ENCODE measurements at regions not wholly inside any gene's neighbourhood (a gene's known extent, or its start where the extent isn't known, plus 50 kb on each side); places are given as distances from the start of the nearest gene placed in this dataset.

DNA sequence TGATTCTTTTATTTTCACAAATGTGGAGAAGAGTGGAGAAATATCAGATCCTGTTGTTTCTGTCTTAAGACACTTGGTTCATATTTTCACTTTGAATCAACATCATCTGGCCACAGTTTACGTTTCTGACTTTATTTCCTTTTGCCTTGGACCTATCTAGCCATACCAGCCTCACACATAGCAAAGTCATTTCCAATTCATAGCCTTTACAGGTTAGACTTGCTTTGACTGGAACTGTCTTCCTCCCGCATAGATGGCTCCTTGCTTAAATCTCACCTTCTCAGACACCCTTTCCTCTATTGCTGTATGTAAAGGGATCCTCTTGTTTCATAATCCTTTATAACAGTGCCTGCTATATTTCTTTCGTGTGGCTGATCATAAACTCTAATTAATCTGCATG, 297.8 kb downstream of the SH3GL2 start:
- no peak overlapping the region for H2AK5ac ChIP-seq (ENCODE audit: insufficient read length, low read length)
- no peak overlapping the region for H3K18ac ChIP-seq (ENCODE audit: insufficient read length, low read depth, low read length)
- DNase-seq, result no peak
- TF ChIP-seq, protein P1, sequence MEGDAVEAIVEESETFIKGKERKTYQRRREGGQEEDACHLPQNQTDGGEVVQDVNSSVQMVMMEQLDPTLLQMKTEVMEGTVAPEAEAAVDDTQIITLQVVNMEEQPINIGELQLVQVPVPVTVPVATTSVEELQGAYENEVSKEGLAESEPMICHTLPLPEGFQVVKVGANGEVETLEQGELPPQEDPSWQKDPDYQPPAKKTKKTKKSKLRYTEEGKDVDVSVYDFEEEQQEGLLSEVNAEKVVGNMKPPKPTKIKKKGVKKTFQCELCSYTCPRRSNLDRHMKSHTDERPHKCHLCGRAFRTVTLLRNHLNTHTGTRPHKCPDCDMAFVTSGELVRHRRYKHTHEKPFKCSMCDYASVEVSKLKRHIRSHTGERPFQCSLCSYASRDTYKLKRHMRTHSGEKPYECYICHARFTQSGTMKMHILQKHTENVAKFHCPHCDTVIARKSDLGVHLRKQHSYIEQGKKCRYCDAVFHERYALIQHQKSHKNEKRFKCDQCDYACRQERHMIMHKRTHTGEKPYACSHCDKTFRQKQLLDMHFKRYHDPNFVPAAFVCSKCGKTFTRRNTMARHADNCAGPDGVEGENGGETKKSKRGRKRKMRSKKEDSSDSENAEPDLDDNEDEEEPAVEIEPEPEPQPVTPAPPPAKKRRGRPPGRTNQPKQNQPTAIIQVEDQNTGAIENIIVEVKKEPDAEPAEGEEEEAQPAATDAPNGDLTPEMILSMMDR (conservative IDR thresholded peaks at IDR 0.05), result no peak
- H3K27ac ChIP-seq (ENCODE audit: insufficient read length, low read depth, low read length), result no peak overlapping the region
- no peak overlapping the region for H3K56ac ChIP-seq (ENCODE audit: insufficient read length, low read depth, low read length)
- H2BK12ac ChIP-seq (ENCODE audit: insufficient read length, low read depth, low read length), result no peak overlapping the region
- H3K27me3 ChIP-seq (ENCODE audit: insufficient read depth, low read length), result no peaks in the 10 kb centered on the region
- no peaks in the 10 kb centered on the region for H3K79me1 ChIP-seq (ENCODE audit: insufficient read depth, low read depth, low read length, poor library complexity, severe bottlenecking)
- Mint-ChIP-seq H3K27me3 (ENCODE audit: low read depth) (no peaks in the 10 kb centered on the region), H3K4me3 (no peak overlapping the region), H3K9me3 (peaks cover 5% of the 10 kb centered on the region in 2 experiments; a peak in 3 of 5 replicates), H3K4me1 (peaks cover 0 to 5% of the 10 kb centered on the region in 2 experiments; a peak in 2 of 4 replicates), H3K27ac (no peak overlapping the region), H3K36me3 (ENCODE audit: insufficient read depth in 1 of 3, low read depth in 3 of 3) (peaks cover 0 to 4% (median 0%) of the 10 kb centered on the region in 3 experiments; a peak in 3 of 7 replicates)
- no peak overlapping the region for H3K23ac ChIP-seq (ENCODE audit: insufficient read length, low read depth, low read length)
- H3K4me1 ChIP-seq (ENCODE audit: insufficient read depth, low read length), result no peaks in the 10 kb centered on the region; the same call in 1 of the 2 replicates
- no peak overlapping the region for H4K8ac ChIP-seq (replicated peaks; ENCODE audit: insufficient read length, low read depth, low read length)
- no peak overlapping the region for H3T11ph ChIP-seq (ENCODE audit: low read length)
- no peak overlapping the region for H2BK20ac ChIP-seq (ENCODE audit: low read depth, low read length, poor library complexity, severe bottlenecking)
- H3K79me2 ChIP-seq (ENCODE audit: insufficient read depth, low read length), result no peaks in the 10 kb centered on the region
- H2BK5ac ChIP-seq (ENCODE audit: insufficient read length, low read length), result no peak overlapping the region
- no peak overlapping the region for H4K5ac ChIP-seq (ENCODE audit: insufficient read length, low read depth, low read length)
- no peaks in the 10 kb centered on the region for H4K20me1 ChIP-seq (ENCODE audit: control insufficient read depth, insufficient read depth, insufficient read length)
- no peak overlapping the region for H2AFZ ChIP-seq (ENCODE audit: low read length)
- no peak overlapping the region for H3K9ac ChIP-seq (ENCODE audit: extremely low read depth, insufficient read length, low read length)
- H4K91ac ChIP-seq (ENCODE audit: insufficient read length, low read depth, low read length), result no peak overlapping the region
- no peak overlapping the region for H3K14ac ChIP-seq (ENCODE audit: insufficient read depth, low read length)
- H3K23me2 ChIP-seq (ENCODE audit: insufficient read length, low read depth, low read length, poor library complexity, severe bottlenecking), result no peaks in the 10 kb centered on the region
- no CpG with 5 or more reads among the region's 3 CpGs for WGBS (ENCODE audit: extremely low coverage, insufficient read length, low lambda C conversion rate)
- no peak overlapping the region for H3K4me2 ChIP-seq (ENCODE audit: insufficient read depth, insufficient read length, low read length)
- H2BK15ac ChIP-seq (ENCODE audit: low read depth, low read length), result no peak overlapping the region
- H2BK120ac ChIP-seq (ENCODE audit: low read depth, low read length, poor library complexity, severe bottlenecking), result no peak overlapping the region
- no peaks in the 10 kb centered on the region for H3K9me3 ChIP-seq (ENCODE audit: control insufficient read depth, low read depth, low read length)
- H3K4ac ChIP-seq (ENCODE audit: low read depth, low read length), result no peak overlapping the region
